IMR-90 (cell line): ENCODE measurements at regions not wholly inside any gene's neighbourhood (a gene's known extent, or its start where the extent isn't known, plus 50 kb on each side); places are given as distances from the start of the nearest gene placed in this dataset.

ENCODE experiments used
- ATAC-seq: fragments of 200-7000 bp; cut with Tn5 transposase; 2 replicates; pipeline ENCODE4 v1.9.1; 2020; ENCODE audit warnings: low read depth, mild to moderate bottlenecking, moderate library complexity
- BruUV-seq: library from RNA; stranded (reverse); fragments of 400-500 nt; replicated peaks from 2 replicates; lab custom pipeline; 2021; lab: Mats Ljungman, UMichigan
- CTCF ChIA-PET: fragments of 300-600 bp; formaldehyde crosslinking; extraction: SDS; loops from one replicate; lab custom pipeline; 2021; ENCODE audit warnings: antibody characterized with exemption; lab: Yijun Ruan, JAX
- POLR2A ChIA-PET: fragments of 300-600 bp; sonication (Branson Sonifier 250); formaldehyde crosslinking; loops from one replicate; lab custom pipeline; 2022; ENCODE audit warnings: antibody characterized with exemption; ENCODE audit not compliant: unreplicated experiment; lab: Charles Lee
- DNase-seq: peaks from one replicate; pipeline ENCODE4 v3.0.0; 2013
- H2AFZ ChIP-seq: replicated peaks from 2 replicates; pipeline ENCODE3; 2013; ENCODE audit warnings: low read length, mild to moderate bottlenecking; ENCODE audit not compliant: poor library complexity
- H2AK5ac ChIP-seq: 2 replicates; pipeline ENCODE4 v1.6.1; 2013; ENCODE audit warnings: low read depth, low read length, inconsistent platforms
- H2AK9ac ChIP-seq: replicated peaks from 2 replicates; pipeline ENCODE3; 2013; ENCODE audit warnings: mild to moderate bottlenecking, low read depth, low read length, moderate library complexity; ENCODE audit not compliant: poor library complexity
- H2BK120ac ChIP-seq: 2 replicates; pipeline ENCODE4 v1.6.1; 2013; ENCODE audit warnings: low read depth, low read length, inconsistent platforms
- H2BK15ac ChIP-seq: 3 replicates; pipeline ENCODE4 v1.6.1; 2013; ENCODE audit warnings: low read depth, low read length, inconsistent platforms
- H2BK20ac ChIP-seq: 2 replicates; pipeline ENCODE4 v1.6.1; 2013; ENCODE audit warnings: low read depth, mild to moderate bottlenecking, inconsistent platforms, low read length, moderate library complexity
- H2BK5ac ChIP-seq: 2 replicates; pipeline ENCODE4 v1.6.1; 2013; ENCODE audit warnings: mild to moderate bottlenecking, low read depth, low read length, inconsistent platforms; ENCODE audit not compliant: poor library complexity, severe bottlenecking
- H3K14ac ChIP-seq: replicated peaks from 2 replicates; pipeline ENCODE4 v1.6.1; 2013; ENCODE audit warnings: low read depth, low read length, inconsistent platforms
- H3K18ac ChIP-seq: 2 replicates; pipeline ENCODE4 v1.6.1; 2013; ENCODE audit warnings: low read depth, low read length, control low read depth
- H3K23ac ChIP-seq: 2 replicates; pipeline ENCODE4 v1.6.1; 2013; ENCODE audit warnings: low read depth, low read length, inconsistent platforms
- H3K27ac ChIP-seq: 2 replicates; pipeline ENCODE4 v1.5.1; 2013; ENCODE audit warnings: mild to moderate bottlenecking, control low read depth, low read length; ENCODE audit not compliant: insufficient read depth
- H3K27me3 ChIP-seq: 2 replicates; pipeline ENCODE4 v1.6.1; 2013; ENCODE audit warnings: low read length; ENCODE audit not compliant: control insufficient read depth, insufficient read depth
- H3K36me3 ChIP-seq: 2 replicates; pipeline ENCODE4 v1.6.1; 2013; ENCODE audit warnings: low read length, mixed read lengths; ENCODE audit not compliant: control insufficient read depth, insufficient read depth
- H3K4ac ChIP-seq: 2 replicates; pipeline ENCODE4 v1.6.1; 2013; ENCODE audit warnings: low read depth, low read length, inconsistent platforms
- H3K4me1 ChIP-seq: 2 replicates; pipeline ENCODE4 v1.6.1; 2013; ENCODE audit warnings: low read length, mixed read lengths; ENCODE audit not compliant: control insufficient read depth, insufficient read depth
- H3K4me2 ChIP-seq: 2 replicates; pipeline ENCODE4 v1.6.1; 2013; ENCODE audit warnings: low read depth, mild to moderate bottlenecking, control low read depth, low read length, moderate library complexity
- H3K4me3 ChIP-seq: 2 replicates; pipeline ENCODE4 v1.5.1; 2013; ENCODE audit warnings: low read depth, mild to moderate bottlenecking, control low read depth, low read length, moderate library complexity; ENCODE audit not compliant: insufficient read depth
- H3K56ac ChIP-seq: 2 replicates; pipeline ENCODE4 v1.6.1; 2013; ENCODE audit warnings: low read length, inconsistent platforms; ENCODE audit not compliant: insufficient read depth; ENCODE audit errors: extremely low read depth
- H3K79me1 ChIP-seq, 2 experiments: 2 replicates each; pipeline ENCODE4 v1.6.1; 2013; ENCODE audit warnings: low read length in 2 of 2, inconsistent platforms in 1 of 2, low read depth in 1 of 2
- H3K9ac ChIP-seq: 2 replicates; pipeline ENCODE4 v1.6.1; 2013; ENCODE audit warnings: low read depth, low read length, control low read depth
- H3K9me1 ChIP-seq: 2 replicates; pipeline ENCODE4 v1.6.1; 2013; ENCODE audit warnings: low read length, inconsistent platforms; ENCODE audit not compliant: insufficient read depth
- H3K9me3 ChIP-seq: 2 replicates; pipeline ENCODE4 v1.6.1; 2013; ENCODE audit warnings: low read length; ENCODE audit not compliant: control insufficient read depth, insufficient read depth
- H4K20me1 ChIP-seq: 2 replicates; pipeline ENCODE4 v1.6.1; 2013; ENCODE audit warnings: low read length, inconsistent platforms; ENCODE audit not compliant: insufficient read depth
- H4K5ac ChIP-seq: 2 replicates; pipeline ENCODE4 v1.6.1; 2013; ENCODE audit warnings: mild to moderate bottlenecking, low read depth, low read length, control low read depth
- H4K8ac ChIP-seq, 2 experiments: 2 replicates each; pipeline ENCODE4 v1.6.1; 2013; ENCODE audit warnings: low read depth in 2 of 2, low read length in 2 of 2, control low read depth in 1 of 2, inconsistent platforms in 1 of 2
- H4K91ac ChIP-seq: 2 replicates; pipeline ENCODE4 v1.6.1; 2013; ENCODE audit warnings: low read depth, low read length, inconsistent platforms; ENCODE audit not compliant: insufficient read depth
- BHLHE40 ChIP-seq: fragments of 150-350 bp; IDR thresholded peaks from 2 replicates; pipeline ENCODE4 v1.6.1; 2016; ENCODE audit warnings: mild to moderate bottlenecking, low read depth, low read length
- CHD1 ChIP-seq: IDR thresholded peaks from 2 replicates; pipeline ENCODE4 v1.6.1; 2012; ENCODE audit warnings: low read depth, low read length, improper control_type of control experiment
- MAFK ChIP-seq: IDR thresholded peaks from 2 replicates; pipeline ENCODE4 v1.6.1; 2012; ENCODE audit warnings: low read depth, low read length, improper control_type of control experiment
- MAZ ChIP-seq: IDR thresholded peaks from 2 replicates; pipeline ENCODE4 v1.6.1; 2012; ENCODE audit warnings: low read depth, mild to moderate bottlenecking, low read length, improper control_type of control experiment, moderate library complexity, borderline replicate concordance
- NFE2L2 ChIP-seq: fragments of 150-350 bp; IDR thresholded peaks from 2 replicates; pipeline ENCODE4 v1.6.1; 2016; ENCODE audit warnings: low read depth, mild to moderate bottlenecking, low read length
- POLR2A ChIP-seq: IDR thresholded peaks from 2 replicates; pipeline ENCODE4 v1.6.1; 2012; ENCODE audit warnings: mild to moderate bottlenecking, low read depth, low read length
- RCOR1 ChIP-seq: IDR thresholded peaks from 2 replicates; pipeline ENCODE4 v1.6.1; 2012; ENCODE audit warnings: mild to moderate bottlenecking, low read length, improper control_type of control experiment; ENCODE audit not compliant: insufficient replicate concordance
- RFX5 ChIP-seq: IDR thresholded peaks from 2 replicates; pipeline ENCODE4 v1.8.0; 2012; ENCODE audit warnings: low read depth, mild to moderate bottlenecking, low read length, moderate library complexity
- SMC3 ChIP-seq: fragments of 150-350 bp; IDR thresholded peaks from 2 replicates; pipeline ENCODE4 v1.6.1; 2016; ENCODE audit warnings: low read depth, mild to moderate bottlenecking, antibody characterized with exemption, low read length, moderate library complexity
- USF2 ChIP-seq: fragments of 150-350 bp; IDR thresholded peaks from 2 replicates; pipeline ENCODE4 v1.6.1; 2017; ENCODE audit warnings: mild to moderate bottlenecking, antibody characterized with exemption, low read length, low read depth
- WGBS, 2 experiments: methylation state at CpG; one replicate each; pipeline versions ENCODE4 v1.1.5 to v1.1.7; 2013; ENCODE audit warnings: missing lambda C conversion rate in 2 of 2; ENCODE audit not compliant: insufficient read length in 1 of 2; ENCODE audit errors: extremely low coverage in 2 of 2; 5-methylcytosine and 5-hydroxymethylcytosine counted together
- dilution Hi-C: fragments of 300-500 bp; cut with HindIII; formaldehyde crosslinking; loops from one replicate; pipeline ENCODE4 v1.14.3; 2018; ENCODE audit warnings: low sequenced_read_pairs; ENCODE audit not compliant: unreplicated experiment
- in situ Hi-C: fragments of 300-500 bp; cut with MboI; formaldehyde crosslinking; loops from 3 replicates; pipeline ENCODE4 v1.14.3; 2019; ENCODE audit warnings: low sequenced_read_pairs, inconsistent platforms, mixed read lengths
- intact Hi-C: fragments of 100-400 bp; cut with micrococcal nuclease; formaldehyde crosslinking; loops from 2 replicates; pipeline ENCODE4 v1.10.0; 2022

DNA sequence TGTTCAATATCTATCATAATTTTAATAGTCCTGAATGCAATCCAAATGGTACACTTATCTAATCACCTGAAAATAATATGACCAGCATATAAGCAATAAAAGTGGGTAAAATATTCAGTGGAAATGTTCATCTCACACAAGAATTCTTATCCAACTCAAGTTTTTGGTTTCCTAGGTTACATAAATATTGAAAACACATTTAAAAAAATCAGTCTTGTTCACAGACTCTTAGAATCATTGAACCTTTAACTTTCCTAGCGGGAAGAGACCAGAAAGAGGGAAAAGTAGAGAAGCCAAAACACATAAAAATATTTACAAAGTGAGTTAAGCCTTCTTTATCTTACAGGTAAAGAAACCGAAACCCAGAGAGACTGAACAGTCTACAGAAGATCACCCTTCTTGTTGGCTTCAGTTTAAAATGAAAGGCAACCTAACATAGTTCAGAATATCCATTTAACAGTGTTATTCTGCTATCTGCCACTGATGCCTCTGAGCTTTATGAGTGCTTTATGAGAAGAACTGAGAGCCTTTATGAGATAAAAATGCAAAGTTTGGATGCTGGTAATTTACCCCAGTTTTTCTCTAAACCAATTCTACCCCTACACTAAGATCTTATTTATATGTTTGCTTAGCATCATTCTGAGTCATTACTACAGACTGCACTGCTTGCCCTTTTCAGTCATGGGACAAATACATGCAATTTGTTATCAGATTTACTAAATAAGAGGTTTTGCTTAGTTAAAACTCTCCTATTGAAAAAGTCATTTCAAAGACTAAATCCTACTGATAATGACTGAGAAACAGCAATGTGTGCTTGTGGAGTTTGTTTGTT lies 453.3 kb upstream of the INTU start:
- Histone ChIP-seq H3K4ac (no peak overlapping the region), H2AK5ac (no peak overlapping the region), H3K4me3 (no peak overlapping the region), H3K9me3 (no peaks in the 10 kb centered on the region; the same call in 1 of the 2 replicates), H2AK9ac (no peak overlapping the region), H2BK5ac (no peak overlapping the region), H3K36me3 (no peaks in the 10 kb centered on the region), H4K20me1 (no peaks in the 10 kb centered on the region), H2AFZ (no peak overlapping the region), H4K5ac (no peak overlapping the region), H3K9ac (no peak overlapping the region), H4K91ac (no peak overlapping the region), H3K14ac (no peak overlapping the region), H3K27ac (no peak overlapping the region), H3K9me1 (no peaks in the 10 kb centered on the region), H2BK120ac (no peak overlapping the region), H3K56ac (no peak overlapping the region), H2BK20ac (no peak overlapping the region), H4K8ac (no peak overlapping the region), H2BK15ac (no peak overlapping the region), H3K4me2 (no peak overlapping the region), H3K18ac (no peak overlapping the region), H3K23ac (no peak overlapping the region), H3K27me3 (no peaks in the 10 kb centered on the region), H3K79me1 (no peaks in the 10 kb centered on the region), H3K4me1 (no peaks in the 10 kb centered on the region)
- dilution Hi-C loops: no loop called here
- in situ Hi-C loops: no loop called here
- DNase-seq: no peak
- WGBS, 2 experiments: no CpG with 5 or more reads among the region's 2 CpGs
- ChIA-PET CTCF (interaction anchor here (1.4 kb wide), 1 partner anchor 9 kb away, joined by 3 read pairs; no protein-coding TSS in a partner anchor), POLR2A (no interaction called here)
- BruUV-seq: no TSS peak
- intact Hi-C loops: no loop called here
- peak; percentile 57 for ATAC-seq
- TF ChIP-seq NFE2L2 (no peak), MAFK (no peak), RFX5 (no peak), POLR2A (no peak), USF2 (no peak), BHLHE40 (no peak), SMC3 (no peak), MAZ (no peak), CHD1 (no peak), RCOR1 (no peak)
